ENCODE measurements at regions not wholly inside any gene's neighbourhood (a gene's known extent, or its start where the extent isn't known, plus 50 kb on each side); places are given as distances from the start of the nearest gene placed in this dataset.

DNA sequence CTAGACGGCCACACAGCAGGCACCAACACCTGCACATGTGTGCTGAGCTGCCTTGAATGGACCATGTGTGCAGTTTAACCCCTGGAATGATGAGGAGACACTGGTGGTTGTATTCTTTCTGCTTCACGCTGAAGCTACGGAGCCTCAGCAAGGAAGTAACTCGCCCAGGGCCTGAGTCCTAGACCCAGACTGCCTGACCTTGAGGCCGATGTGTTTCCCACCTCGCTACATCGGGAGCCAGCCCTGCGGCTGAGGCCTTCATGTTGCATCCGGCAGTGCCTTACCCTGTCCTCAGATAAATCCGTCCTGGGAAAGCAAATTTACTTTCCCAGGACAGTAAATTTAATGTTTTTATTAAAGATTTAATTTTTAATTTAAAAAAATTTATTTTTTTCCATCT lies 110.0 kb upstream of the MTHFD1L start:
- no peak for TF ChIP-seq PRDM1 (tag by site-specific recombination; IDR thresholded peaks at IDR 0.05)
- no peak for TF ChIP-seq ZNF24 (tag by site-specific recombination; IDR thresholded peaks at IDR 0.05)
- TF ChIP-seq YY2 (tag by site-specific recombination; IDR thresholded peaks at IDR 0.05) = no peak
- TF ChIP-seq, protein P1, sequence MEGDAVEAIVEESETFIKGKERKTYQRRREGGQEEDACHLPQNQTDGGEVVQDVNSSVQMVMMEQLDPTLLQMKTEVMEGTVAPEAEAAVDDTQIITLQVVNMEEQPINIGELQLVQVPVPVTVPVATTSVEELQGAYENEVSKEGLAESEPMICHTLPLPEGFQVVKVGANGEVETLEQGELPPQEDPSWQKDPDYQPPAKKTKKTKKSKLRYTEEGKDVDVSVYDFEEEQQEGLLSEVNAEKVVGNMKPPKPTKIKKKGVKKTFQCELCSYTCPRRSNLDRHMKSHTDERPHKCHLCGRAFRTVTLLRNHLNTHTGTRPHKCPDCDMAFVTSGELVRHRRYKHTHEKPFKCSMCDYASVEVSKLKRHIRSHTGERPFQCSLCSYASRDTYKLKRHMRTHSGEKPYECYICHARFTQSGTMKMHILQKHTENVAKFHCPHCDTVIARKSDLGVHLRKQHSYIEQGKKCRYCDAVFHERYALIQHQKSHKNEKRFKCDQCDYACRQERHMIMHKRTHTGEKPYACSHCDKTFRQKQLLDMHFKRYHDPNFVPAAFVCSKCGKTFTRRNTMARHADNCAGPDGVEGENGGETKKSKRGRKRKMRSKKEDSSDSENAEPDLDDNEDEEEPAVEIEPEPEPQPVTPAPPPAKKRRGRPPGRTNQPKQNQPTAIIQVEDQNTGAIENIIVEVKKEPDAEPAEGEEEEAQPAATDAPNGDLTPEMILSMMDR (tag by site-specific recombination; IDR thresholded peaks at IDR 0.05) = no peak
- no peak for TF ChIP-seq ZNF214 (tag by site-specific recombination; IDR thresholded peaks at IDR 0.05; ENCODE audit: borderline replicate concordance)
- no peak for TF ChIP-seq YY1 (tag by site-specific recombination; IDR thresholded peaks at IDR 0.05)
